Hematopoietic multipotent progenitor cell treated with erythropoietin and hydrocortisone succinate and interleukin-3 and kit ligand, for 8 days (in vitro differentiated cells): ENCODE measurements at regions not wholly inside any gene's neighbourhood (a gene's known extent, or its start where the extent isn't known, plus 50 kb on each side); places are given as distances from the start of the nearest gene placed in this dataset.

Source experiments
- DNase-seq: peaks from one replicate; pipeline ENCODE4 v3.0.0-alpha.2; 2015

DNA sequence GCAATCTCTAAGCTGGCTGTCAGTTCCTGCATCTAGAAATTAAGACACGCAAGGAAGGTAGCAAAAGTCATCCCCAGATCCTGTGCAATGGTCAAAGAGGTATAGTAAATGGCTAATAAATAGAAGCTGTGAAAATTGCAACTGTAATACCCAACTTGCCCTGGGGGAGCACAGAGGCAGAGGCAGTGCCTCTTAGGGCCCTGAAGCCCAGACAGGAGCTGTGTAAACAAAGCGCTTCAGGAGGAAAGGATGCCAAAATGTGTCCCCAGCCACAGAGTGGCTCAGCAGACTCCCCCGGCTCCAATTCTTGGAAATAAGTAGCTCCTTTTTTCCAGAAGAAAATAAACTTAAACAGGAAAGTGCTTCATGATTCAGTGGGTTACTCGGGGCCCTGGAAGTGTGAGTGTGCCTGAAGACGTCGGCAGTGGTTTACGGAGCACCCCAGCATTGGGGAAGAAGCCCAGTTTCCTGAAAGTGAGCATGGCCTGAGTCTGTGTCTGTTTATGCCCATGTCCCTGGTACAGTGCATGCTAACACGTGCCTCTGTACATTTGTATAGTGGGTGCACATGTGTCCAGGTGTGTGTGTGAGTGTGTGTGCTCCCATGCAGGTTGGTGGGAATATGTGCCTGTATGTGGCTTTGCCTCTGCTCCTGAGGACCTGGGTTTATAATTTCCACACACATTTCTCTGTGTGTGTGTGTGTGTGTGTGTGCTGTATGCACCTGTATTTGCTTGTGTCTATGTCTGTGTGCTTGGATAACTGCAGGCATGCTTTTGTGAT, 246.7 kb downstream of the MAFB start:
- DNase-seq: no peak

DNA sequence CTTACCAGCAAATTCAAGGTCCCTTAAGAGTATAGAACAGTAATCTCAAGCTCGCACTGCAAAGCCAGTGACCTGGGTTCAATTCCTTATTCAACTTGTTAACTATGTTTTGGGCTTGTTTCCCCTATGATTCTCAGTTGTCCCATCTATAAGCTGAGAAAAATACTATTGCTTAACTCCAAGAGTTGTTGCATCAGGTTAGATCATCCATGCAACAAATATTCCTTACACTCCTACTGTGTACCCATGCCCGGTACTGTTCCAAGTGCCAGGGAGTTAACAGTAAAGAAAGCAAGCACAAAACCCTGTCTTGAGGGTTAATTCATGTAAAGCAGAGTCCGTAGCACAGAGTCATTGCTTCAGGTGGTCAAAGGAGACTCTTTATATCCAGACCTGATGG, 247.3 kb downstream of the MAFB start:
- no peak for DNase-seq

DNA sequence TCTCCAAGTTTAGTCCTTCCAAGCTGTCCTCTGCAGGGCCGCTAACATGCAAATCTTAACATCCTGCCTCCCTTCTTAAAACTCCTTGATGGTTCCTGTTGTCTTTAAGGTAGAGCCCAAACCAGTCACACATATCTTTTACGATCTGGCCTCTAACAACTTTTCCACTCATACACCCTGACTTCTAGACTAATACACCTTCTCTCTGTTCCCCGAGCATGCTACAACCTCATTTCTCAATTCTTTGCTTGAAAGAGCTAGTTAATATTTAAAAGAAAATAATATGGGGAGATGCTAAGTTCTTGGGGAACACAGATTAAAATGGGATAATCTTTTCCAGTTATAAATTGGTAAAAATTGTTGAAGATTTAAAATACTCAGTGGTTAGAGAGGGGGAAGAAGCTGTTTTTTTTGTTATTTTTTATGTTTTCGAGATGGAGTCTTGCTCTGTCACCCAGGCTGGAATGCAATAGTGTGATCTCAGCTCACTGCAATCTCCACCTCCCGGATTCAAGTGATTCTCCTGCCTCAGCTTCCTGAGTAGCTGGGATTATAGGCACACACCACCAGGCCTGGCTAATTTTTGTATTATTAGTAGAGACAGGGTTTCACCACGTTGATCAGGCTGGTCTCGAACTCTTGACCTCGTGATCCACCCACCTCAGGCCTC, 250.7 kb downstream of the MAFB start:
- DNase-seq: no peak

DNA sequence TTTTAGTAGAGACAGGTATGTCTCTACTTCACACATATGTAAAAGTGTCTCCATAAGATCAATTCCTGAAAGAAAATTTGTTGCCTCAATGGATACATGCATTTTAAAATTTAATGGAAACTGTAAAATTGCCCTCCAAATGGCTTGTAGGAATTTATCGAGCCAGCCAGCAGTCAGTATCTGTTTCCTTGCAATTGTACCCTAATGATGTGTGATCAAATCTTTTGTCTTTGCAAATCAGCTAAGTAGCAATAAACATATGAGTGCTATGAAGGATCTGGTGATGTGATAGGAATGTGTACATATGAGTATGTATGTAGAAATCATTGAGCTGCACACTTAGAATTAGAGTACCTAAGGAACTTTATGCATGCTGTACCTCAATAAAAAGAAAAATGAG, 253.0 kb downstream of the MAFB start:
- DNase-seq: no peak

DNA sequence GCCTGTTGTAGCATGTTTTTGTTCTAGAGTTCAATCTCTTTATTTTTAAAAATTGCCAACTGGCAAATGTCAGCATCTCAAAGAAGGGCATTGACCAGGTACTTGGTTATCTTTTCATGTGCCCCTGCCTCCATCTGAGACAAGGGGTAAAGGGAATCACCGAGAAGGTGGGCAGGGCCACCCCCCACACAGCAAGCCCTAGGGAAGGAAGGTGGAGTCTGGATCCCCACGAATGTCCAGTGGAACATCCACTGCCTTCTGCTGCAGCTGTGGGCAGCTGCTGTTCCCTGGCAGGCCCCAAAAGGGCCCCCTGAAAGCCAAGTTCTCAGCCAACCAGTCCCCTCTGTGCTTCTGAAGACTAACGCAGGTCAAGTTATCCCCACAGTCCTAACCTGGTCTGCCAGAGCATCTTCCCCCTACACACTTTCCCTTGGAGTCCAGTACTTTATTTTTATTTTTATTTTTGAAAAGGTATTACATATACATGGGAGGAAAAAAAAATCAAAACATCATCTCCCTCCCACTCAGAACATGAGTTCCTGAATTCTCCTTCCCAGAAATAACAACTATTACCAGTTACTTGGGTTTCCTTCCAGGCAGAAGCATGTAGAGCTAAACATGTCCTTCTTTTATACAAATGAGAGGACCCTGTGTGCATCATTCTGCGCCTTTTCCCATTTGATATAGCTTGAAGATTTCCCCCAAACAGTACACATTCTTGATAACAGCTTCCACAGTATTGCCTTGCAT, 253.7 kb downstream of the MAFB start:
- no peak for DNase-seq

DNA sequence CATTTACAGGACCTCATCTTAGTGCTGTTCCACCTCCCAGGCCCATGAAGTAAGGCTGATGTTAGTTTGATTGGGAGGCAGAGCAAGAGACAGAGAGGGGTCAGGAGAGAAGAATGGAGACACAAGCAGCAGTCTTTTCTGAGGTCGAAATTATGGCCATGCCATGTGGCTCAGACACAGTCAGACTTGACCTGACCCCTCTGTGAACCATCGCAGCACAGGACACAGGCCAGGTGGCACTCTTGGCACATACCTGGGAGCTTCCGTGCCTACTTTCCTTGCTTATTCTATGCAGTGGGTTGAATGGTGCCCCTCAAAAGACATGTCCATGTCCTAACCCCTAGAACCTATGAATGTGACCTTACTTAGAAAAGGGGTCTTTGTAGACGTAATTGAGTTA, 254.9 kb downstream of the MAFB start:
- no peak for DNase-seq

DNA sequence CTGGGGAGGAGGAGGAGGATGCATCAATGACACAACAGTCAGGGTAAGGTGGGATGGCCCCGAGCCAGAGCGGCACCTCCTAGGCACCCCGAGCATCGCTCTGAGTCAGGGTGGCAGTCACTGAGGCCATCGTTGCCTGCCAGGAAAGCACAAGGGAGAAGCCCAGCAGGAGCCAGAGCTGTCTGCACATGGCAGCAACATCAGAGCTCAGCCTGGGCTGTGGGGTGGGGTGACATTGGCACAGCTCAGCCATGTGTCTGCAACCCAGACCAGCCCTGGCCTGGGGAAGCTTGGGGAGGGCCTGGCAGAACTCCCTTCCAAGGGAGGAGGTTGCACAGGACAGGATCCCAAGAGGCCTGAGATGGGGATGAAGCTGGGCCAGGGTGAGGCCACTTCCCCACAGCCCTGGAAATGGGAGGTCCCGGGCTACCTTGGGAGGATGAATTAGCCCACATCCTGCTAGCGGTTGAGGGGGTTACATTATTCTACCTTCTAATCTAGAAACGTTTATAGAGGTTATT, 255.6 kb downstream of the MAFB start:
- DNase-seq: no peak

DNA sequence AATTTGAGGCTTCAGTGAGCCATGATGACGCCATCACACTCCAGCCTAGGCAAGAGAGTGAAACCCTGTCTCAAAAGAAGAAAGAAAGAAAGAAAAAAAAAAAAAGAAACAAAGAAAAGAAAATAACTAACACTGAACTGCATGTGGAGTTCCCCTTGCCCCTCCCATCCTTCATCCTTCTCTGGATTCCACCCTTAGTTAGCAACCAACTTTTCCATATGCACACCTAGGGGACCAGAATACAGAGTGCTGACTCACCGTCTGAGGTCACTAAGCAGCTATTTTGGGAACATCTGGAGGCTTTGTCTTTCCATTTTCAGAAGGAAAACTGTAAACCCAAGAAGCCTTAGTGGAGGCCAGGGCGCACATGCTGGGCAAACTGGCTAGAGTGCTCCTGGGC, 257.4 kb downstream of the MAFB start:
- no peak for DNase-seq

DNA sequence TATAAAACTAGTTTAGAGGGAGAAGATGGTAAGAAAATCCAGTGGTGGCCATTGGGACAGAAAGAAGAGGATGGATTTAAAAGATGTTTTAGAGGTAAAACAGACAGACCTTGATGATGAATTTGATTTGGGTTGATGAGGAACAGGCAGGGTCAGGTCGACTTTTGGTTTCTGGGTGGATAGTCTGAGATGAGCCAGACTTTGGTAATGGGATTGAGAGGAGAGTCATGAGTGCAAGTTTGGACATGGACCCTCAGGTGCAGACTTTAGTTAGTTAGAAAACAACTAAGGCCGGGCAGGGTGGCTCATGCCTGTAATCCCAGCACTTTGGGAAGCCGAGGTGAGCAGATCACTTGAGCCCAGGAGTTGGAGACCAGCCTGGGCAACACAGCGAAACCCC, 257.9 kb downstream of the MAFB start:
- DNase-seq: no peak

DNA sequence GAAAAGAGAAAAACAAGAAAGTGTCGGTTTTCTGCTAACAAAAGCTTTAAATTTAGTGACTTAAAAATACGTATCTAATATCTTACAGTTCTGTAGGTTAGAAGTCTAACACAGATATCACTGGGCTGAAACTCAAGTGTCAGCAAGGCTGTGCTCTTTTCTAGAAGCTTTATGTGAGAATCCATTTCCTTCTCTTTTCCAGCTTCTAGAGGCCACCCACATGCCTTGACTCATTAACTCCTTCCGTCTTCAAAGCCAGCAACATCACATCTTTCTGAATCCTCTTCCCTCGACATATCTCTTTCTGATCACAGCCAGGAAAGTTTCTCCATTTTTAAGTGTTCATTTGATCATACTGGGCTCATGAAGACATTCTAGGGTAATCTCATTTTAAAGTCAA, 262.0 kb downstream of the MAFB start:
- DNase-seq: no peak

DNA sequence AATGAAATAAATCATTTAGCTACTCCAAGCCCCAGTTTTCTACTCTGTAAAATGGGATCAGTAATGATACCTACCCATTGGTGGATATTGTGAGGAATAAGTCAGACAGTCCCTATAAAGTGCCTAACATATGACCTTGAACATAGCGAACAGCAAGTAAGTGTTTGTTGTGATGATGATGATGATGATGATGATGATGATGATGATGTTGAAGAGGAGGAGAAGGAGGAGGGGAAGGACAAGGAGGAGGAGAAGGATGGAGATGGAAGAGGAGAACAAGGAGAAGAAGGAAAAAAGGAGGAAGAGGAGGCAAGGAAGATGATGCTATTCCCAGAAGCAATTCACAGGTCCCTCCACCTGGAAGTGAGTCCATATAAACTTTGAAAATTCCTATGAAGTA, 264.3 kb downstream of the MAFB start:
- DNase-seq: no peak

DNA sequence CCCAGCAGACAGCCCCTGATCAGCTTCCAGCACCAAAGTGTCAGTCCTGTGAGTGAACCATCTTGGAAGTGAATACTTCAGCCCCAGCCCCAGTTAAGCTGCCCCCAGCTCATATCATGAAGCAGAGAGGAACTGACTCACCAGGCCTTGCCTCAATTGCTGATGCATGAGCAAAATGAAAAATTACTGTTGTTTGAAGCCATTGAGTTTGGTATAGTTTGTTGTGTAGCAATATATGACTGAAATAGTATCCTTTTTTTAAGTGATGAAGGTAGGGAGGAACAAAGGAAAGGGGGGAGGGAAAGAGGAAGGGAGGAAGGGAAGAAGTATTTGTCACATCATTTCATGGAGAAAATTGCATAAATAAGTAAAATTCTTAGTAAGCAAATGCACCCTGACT, 266.4 kb downstream of the MAFB start:
- DNase-seq: no peak

DNA sequence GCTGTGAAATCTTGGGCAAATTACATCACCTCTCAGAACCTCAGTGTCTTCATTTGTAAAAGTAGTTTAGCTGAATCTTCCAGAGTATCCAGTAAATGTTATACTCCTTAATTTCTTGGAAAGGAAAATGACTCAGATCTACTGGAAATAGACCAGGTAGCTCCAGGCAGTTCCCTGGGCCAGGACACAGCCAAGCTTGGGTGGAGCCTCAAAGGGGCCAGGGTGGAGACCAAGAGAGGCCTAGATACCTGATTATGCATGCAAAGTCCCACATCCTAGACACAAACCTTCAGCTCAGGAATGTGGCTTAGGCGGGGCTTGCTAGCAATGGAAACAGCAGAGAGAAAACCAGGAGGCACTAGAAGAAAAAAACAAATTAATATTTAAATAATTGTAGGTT, 272.8 kb downstream of the MAFB start:
- no peak for DNase-seq

DNA sequence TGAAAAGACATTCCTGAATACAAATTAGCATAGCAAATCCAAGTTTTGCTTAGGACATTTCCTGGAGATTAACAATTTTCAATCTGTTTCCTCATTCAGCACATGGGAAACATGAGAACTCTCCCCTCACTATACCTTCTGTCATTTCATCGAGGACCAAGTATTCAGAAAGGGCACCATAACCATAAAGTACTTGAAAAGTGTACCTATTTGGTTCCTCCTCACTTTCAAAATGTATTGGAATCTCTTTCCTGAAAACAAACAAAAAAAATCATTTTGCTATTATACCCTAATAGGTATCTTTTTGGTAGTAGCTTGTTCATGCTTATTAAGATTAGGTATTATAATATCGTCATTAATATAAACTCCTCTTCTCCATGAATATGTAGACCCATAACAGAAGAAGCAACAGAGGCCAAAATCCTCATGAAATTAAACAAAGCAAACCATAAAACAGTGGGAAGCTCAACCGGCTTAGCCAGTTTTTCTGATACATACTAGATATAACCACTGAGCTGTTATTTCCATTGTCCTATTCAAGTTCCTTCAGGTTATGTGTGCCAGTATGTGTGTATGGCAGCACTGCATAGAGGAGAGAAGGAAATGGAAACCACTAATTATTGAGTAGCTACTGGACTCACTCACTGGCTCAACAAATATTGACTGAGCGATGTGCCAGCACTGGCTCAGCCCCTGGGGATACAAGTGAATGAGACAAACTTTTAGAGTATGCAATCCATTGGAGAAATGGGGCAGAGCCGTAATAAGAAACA, 274.0 kb downstream of the MAFB start:
- no peak for DNase-seq

DNA sequence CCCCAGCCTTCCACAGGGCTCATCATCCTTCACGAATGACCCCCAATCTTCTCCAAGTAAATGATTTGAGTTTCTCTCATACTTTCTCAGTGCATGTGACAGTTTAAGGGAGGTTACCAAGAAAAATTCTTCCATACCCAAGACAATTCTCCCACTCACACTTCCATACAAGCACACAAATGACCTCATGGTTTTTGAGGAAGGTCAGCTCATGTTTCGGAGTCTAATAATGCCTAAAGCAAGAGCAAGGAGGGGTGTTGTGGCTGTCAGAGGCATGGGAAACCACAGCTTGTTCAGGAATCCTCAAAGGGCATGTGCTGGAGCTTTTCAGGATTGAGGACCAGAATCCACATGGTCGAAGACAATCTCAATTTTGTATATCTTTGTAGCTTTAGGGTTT, 279.0 kb downstream of the MAFB start:
- DNase-seq: no peak

DNA sequence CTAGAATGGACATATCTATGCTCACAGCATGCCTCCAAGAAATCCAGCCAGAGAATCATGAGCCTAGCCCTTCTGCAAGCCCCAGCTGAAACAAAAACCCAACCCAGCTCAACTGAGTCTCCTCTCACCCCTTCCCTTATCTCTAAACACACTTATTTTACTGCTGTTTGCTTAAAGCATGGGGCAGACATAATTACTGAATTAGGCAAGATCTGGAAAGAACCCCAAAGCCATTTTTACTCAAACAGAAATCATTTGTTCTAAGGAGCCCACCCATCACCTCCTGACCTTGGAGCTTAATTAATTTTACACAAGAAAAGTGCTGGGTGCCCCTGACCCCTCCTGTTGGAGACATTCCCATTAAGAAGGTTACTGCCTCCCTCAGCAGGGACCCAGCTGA, 291.6 kb downstream of the MAFB start:
- no peak for DNase-seq

DNA sequence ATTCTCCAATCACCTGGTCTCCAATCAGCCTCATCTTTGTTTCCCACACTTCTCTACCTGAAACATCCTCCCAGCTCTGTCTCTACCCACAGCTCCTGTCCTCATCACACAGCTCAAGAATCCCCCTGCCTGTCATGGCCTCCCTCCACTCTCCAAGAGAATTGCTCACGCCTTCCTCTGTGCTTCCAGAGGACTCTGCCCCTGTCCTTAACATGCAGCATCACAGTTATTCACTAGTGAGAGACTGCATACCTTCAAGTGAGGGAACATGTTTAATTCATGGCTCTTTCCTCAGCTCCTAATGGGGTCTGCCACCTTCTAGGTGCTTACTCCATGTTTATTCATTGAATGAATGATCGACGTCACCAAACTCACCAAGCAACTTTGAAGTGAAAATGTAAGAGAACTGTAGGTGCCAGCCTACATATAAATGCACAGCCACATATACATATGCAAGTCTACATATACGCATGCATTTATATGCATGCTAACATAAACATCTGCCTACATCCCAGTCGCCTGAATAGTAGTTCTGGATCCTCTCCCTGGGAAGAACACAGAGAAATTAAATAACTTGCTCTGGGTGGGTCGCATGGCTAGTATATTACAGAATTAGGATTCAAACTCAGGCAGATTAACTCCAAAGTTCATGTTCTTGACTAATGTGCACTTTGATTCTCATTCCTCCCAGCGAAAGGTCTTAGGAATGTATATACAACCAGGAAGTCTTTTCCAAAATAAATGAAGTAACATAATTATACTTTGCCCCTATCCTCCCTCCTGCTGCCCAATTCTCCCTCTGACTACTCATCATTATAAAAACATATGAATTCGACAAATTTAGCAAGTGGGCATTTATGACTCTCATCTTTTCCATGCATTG, 295.6 kb downstream of the MAFB start:
- DNase-seq: no peak

DNA sequence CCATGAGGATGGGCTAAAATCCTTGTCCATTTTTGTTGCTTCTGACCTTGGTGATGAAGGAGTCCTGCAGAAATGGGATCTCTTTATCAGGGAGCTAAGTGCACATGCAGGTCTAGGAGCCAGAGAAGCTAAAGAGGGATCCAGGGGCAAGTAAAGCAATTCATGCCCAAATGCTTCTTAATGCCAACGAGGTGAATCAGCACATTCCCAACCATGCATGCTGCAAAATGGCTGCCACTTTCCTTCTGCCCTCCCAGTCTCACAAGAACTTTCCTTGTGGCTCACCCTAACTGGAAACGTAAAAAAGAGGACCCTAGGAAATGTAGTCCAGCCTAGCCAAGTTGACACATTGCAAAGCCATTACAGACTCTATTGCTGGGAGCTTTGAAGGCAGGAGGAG, 298.4 kb downstream of the MAFB start:
- DNase-seq: no peak

DNA sequence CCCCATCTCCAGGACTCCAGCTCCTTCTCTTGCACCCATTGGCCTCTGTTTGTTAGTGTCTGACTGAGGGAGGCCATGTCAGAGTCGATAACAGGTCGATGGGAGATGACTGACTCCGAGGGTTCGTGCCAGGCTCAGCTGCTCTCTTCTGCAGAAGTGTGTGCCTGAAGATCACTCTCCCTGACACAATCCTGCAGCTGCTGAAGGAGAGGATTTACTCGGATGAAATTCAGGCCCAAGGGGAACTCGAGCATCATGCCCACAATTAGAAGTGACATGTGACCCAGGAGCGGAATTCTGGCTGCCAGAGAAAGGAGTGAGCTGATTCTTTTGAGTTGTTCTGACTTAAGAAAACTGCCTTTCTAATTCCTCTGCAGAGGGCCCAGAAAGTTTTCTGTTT, 318.2 kb downstream of the MAFB start:
- no peak for DNase-seq

DNA sequence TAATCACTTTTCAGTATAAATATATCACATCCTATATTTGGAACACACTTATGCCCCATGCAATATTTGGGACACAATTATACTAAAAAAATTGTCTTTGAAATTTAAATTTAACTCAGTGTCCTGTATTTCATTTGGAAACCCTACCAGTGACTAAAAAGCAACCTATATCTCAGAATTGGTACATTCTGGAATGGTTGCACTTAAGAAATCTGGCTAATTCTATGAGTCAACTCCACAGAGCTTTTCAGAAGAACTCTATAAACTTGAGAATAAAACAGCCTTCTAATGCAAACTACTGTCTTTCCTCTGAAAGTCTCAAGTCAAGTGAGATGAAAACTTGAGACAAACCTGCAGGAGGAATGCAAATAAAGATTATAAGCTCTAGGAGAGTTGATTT, 320.2 kb downstream of the MAFB start:
- DNase-seq: no peak

DNA sequence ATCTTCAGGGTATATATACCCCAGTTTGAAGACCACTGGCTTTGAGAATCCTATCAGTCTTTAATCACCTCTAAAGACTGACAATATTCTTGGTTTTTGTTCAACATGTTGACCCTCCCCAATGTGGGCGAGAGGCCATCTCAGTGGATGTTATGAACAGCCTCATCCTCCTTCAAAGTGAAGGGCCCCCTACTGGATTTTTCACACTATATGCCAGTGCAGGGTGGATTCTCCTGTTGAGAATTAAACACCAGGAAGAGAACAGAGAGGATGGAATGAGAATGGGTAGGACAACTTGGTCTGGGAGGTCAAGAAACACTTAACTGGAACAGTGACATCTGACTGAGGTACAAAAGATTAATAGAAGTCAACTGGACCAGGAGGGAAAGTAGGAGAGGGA, 327.1 kb downstream of the MAFB start:
- DNase-seq: no peak
